Small intestine (tissue), 7 donors: ENCODE measurements at regions not wholly inside any gene's neighbourhood (a gene's known extent, or its start where the extent isn't known, plus 50 kb on each side); places are given as distances from the start of the nearest gene placed in this dataset.

Experiments used
- DNase-seq, 2 donors: peaks; one replicate each; pipeline versions ENCODE4 v3.0.0 to v3.0.0-alpha.2; 2013
- FAIRE-seq: peaks from 2 replicates; lab custom pipeline; 2012; peaks lifted over from hg19 to GRCh38; lab: Jason Lieb, UNC
- H3K27ac ChIP-seq, 3 donors: one replicate each; pipeline ENCODE4 v1.5.1; 2013; ENCODE audit warnings: low read length in 2 of 3, mild to moderate bottlenecking in 2 of 3, control low read depth in 1 of 3, inconsistent platforms in 1 of 3, low read depth in 1 of 3, moderate library complexity in 1 of 3
- H3K27me3 ChIP-seq, 3 donors: one replicate each; pipeline ENCODE4 v1.6.1; 2013; ENCODE audit warnings: low read length in 3 of 3, inconsistent platforms in 1 of 3; ENCODE audit not compliant: control insufficient read depth in 3 of 3, insufficient read depth in 3 of 3
- H3K36me3 ChIP-seq, 3 donors: one replicate each; pipeline ENCODE4 v1.6.1; 2013; ENCODE audit warnings: low read length in 3 of 3, inconsistent platforms in 1 of 3, low read depth in 1 of 3, mild to moderate bottlenecking in 1 of 3, moderate library complexity in 1 of 3; ENCODE audit not compliant: control insufficient read depth in 3 of 3, insufficient read depth in 2 of 3
- H3K4me1 ChIP-seq, 3 donors: one replicate each; pipeline ENCODE4 v1.6.1; 2013; ENCODE audit warnings: low read length in 2 of 3, inconsistent platforms in 1 of 3, low read depth in 1 of 3, mild to moderate bottlenecking in 1 of 3, moderate library complexity in 1 of 3; ENCODE audit not compliant: control insufficient read depth in 3 of 3, insufficient read depth in 2 of 3
- H3K4me3 ChIP-seq, 3 donors: one replicate each; pipeline ENCODE4 v1.5.1; 2013; ENCODE audit warnings: low read length in 3 of 3, control low read depth in 1 of 3, inconsistent platforms in 1 of 3, low read depth in 1 of 3, mild to moderate bottlenecking in 1 of 3, moderate library complexity in 1 of 3
- H3K9me3 ChIP-seq, 2 donors: one replicate each; pipeline ENCODE4 v1.6.1; 2013; ENCODE audit warnings: low read depth in 1 of 2, low read length in 1 of 2; ENCODE audit not compliant: control insufficient read depth in 2 of 2, insufficient read depth in 1 of 2
- WGBS, 3 donors: extraction: QIAGEN DNeasy Blood & Tissue Kit; methylation state at CpG; one replicate each; pipeline ENCODE4 v1.1.7; 2013; 5-methylcytosine and 5-hydroxymethylcytosine counted together
- donor health status: healthy with polysubstance abuse.
- donor health status: control.
- donor health status: control.
- donor health status: Bipolar disorder and iron deficiency.
- donor health status: healthy.

- Histone ChIP-seq H3K4me1 (peaks cover 0 to 3% (median 0%) of the 10 kb centered on the region in 3 donors), H3K4me3 (no peak overlapping the region), H3K36me3 (peaks cover 0 to 3% (median 3%) of the 10 kb centered on the region in 3 donors), H3K27ac (no peak overlapping the region), H3K27me3 (no peaks in the 10 kb centered on the region), H3K9me3 (no peaks in the 10 kb centered on the region)
- 82 to 85% (median 83%) methylated on average over 10 of the region's 10 CpGs for WGBS, 3 donors
- FAIRE-seq = no peak
- DNase-seq = no peak
These were observed 100.3 kb upstream of the MTHFD1L start for GRCh38 chr6:150765067-150765764.

- Histone ChIP-seq H3K27ac (no peak overlapping the region), H3K4me1 (peaks cover 0 to 3% (median 0%) of the 10 kb centered on the region in 3 donors), H3K9me3 (no peaks in the 10 kb centered on the region), H3K36me3 (peaks cover 0 to 5% (median 3%) of the 10 kb centered on the region in 3 donors), H3K27me3 (no peaks in the 10 kb centered on the region), H3K4me3 (no peak overlapping the region)
- DNase-seq (no peak), FAIRE-seq (no peak)
- WGBS, 3 donors = 74 to 77% (median 75%) methylated on average over 7 of the region's 7 CpGs
These were observed 99.1 kb upstream of the MTHFD1L start for GRCh38 chr6:150766201-150766997.

- Histone ChIP-seq H3K4me1 (peaks cover 0 to 3% (median 0%) of the 10 kb centered on the region in 3 donors), H3K4me3 (no peak overlapping the region), H3K9me3 (no peaks in the 10 kb centered on the region), H3K27me3 (no peaks in the 10 kb centered on the region), H3K27ac (no peak overlapping the region), H3K36me3 (peaks cover 0 to 5% (median 3%) of the 10 kb centered on the region in 3 donors)
- 76 to 85% (median 84%) methylated on average over 2 of the region's 2 CpGs for WGBS, 3 donors
- DNase-seq = no peak
- FAIRE-seq = no peak
These were observed 98.3 kb upstream of the MTHFD1L start for GRCh38 chr6:150767161-150767560.

GRCh38 chr6:150767571-150768018 is 97.9 kb upstream of the MTHFD1L start:
- H3K27me3 ChIP-seq = no peaks in the 10 kb centered on the region
- WGBS, 3 donors = 64 to 91% (median 91%) methylated on average over 7 of the region's 7 CpGs
- peaks cover 0 to 3% (median 0%) of the 10 kb centered on the region in 3 donors for H3K4me1 ChIP-seq
- peaks cover 0 to 5% (median 3%) of the 10 kb centered on the region in 3 donors for H3K36me3 ChIP-seq
- FAIRE-seq = no peak
- H3K27ac ChIP-seq = peak overlapping the region in 1 of 3 donors; percentile 22
- peak in 1 of 2 donors; percentile 15 for DNase-seq
- H3K9me3 ChIP-seq = no peaks in the 10 kb centered on the region
- H3K4me3 ChIP-seq = no peak overlapping the region

- H3K27ac ChIP-seq = no peak overlapping the region
- 84 to 88% (median 87%) methylated on average over 3 of the region's 3 CpGs for WGBS, 3 donors
- no peak for FAIRE-seq
These were observed 94.9 kb upstream of the MTHFD1L start for GRCh38 chr6:150770637-150771036.

GRCh38 chr6:150773969-150774368 is 91.5 kb upstream of the MTHFD1L start:
- no peak overlapping the region for H3K27ac ChIP-seq
- no peak for FAIRE-seq
- H3K4me3 ChIP-seq = no peak overlapping the region
- whole genome bisulfite sequencing, 3 donors = 49 to 90% (median 82%) methylated on average over 1 of the region's 1 CpG
- H3K9me3 ChIP-seq = peaks cover 0 to 8% of the 10 kb centered on the region in 2 donors
- no peak for DNase-seq
- peaks cover 0 to 5% (median 0%) of the 10 kb centered on the region in 3 donors for H3K36me3 ChIP-seq
- no peaks in the 10 kb centered on the region for H3K4me1 ChIP-seq
- H3K27me3 ChIP-seq = no peaks in the 10 kb centered on the region

More at GRCh38 chr6:150770637-150771036, 94.9 kb upstream of the MTHFD1L start:
- Histone ChIP-seq H3K27me3 (no peaks in the 10 kb centered on the region), H3K4me3 (no peak overlapping the region), H3K4me1 (no peaks in the 10 kb centered on the region), H3K36me3 (peaks cover 0 to 5% (median 0%) of the 10 kb centered on the region in 3 donors), H3K9me3 (peaks cover 0 to 8% of the 10 kb centered on the region in 2 donors)
- no peak for DNase-seq

GRCh38 chr6:150775415-150776203 is 89.9 kb upstream of the MTHFD1L start:
- Histone ChIP-seq H3K27ac (no peak overlapping the region), H3K4me3 (no peak overlapping the region), H3K9me3 (peaks cover 0 to 8% of the 10 kb centered on the region in 2 donors), H3K36me3 (peaks cover 0 to under 1% (median 0%) of the 10 kb centered on the region in 3 donors), H3K4me1 (no peaks in the 10 kb centered on the region), H3K27me3 (no peaks in the 10 kb centered on the region)
- 61 to 70% (median 67%) methylated on average over 9 of the region's 9 CpGs for WGBS, 3 donors
- FAIRE-seq (no peak), DNase-seq (peak in 1 of 2 donors; percentile 4)

- no peak overlapping the region for H3K27ac ChIP-seq
- H3K4me3 ChIP-seq = no peak overlapping the region
- no peaks in the 10 kb centered on the region for H3K36me3 ChIP-seq
- DNase-seq = no peak
- no peaks in the 10 kb centered on the region for H3K4me1 ChIP-seq
- WGBS, 3 donors = 93 to 94% (median 94%) methylated on average over 8 to 9 of the region's 9 CpGs
- no peak for FAIRE-seq
- peaks cover 0 to 8% of the 10 kb centered on the region in 2 donors for H3K9me3 ChIP-seq
- H3K27me3 ChIP-seq = no peaks in the 10 kb centered on the region
These were observed 87.8 kb upstream of the MTHFD1L start for GRCh38 chr6:150777736-150778135.
